HepG2 (cell line): ENCODE measurements at regions not wholly inside any gene's neighbourhood (a gene's known extent, or its start where the extent isn't known, plus 50 kb on each side); places are given as distances from the start of the nearest gene placed in this dataset.

Experiments used
- JUND ChIP-seq: sonication (generic); formaldehyde crosslinking; IDR thresholded peaks from 2 replicates; pipeline ENCODE4 v1.8.0; 2022; ENCODE audit warnings: mild to moderate bottlenecking, missing genetic modification reagents
- SCMH1 ChIP-seq: sonication (generic); formaldehyde crosslinking; IDR thresholded peaks from 2 replicates; pipeline ENCODE4 v1.9.0; 2021; ENCODE audit warnings: missing genetic modification reagents, mild to moderate bottlenecking, borderline replicate concordance
- SRF ChIP-seq: IDR thresholded peaks from 2 replicates; pipeline ENCODE4 v1.6.1; 2011; ENCODE audit warnings: mild to moderate bottlenecking, low read depth, low read length, moderate library complexity
- TGIF2 ChIP-seq: IDR thresholded peaks from 2 replicates; pipeline ENCODE4 v1.6.1; 2016; ENCODE audit warnings: control low read depth, missing compliant biosample characterization
- ZNF607 ChIP-seq: sonication (generic); formaldehyde crosslinking; IDR thresholded peaks from 2 replicates; pipeline ENCODE4 v1.5.1; 2020; ENCODE audit warnings: missing genetic modification reagents, mild to moderate bottlenecking, borderline replicate concordance
- TF ChIP-seq, protein P1 (sequence below): sonication (generic); formaldehyde crosslinking; IDR thresholded peaks from 2 replicates; pipeline ENCODE4 v1.5.0; 2020; ENCODE audit warnings: mild to moderate bottlenecking, missing genetic modification reagents, moderate library complexity
- TF ChIP-seq, protein P2 (sequence below): sonication (generic); formaldehyde crosslinking; IDR thresholded peaks from 2 replicates; pipeline ENCODE4 v1.8.1; 2023; ENCODE audit warnings: mild to moderate bottlenecking, missing genetic modification reagents
- TF ChIP-seq, protein P3 (sequence below): sonication (generic); formaldehyde crosslinking; IDR thresholded peaks from 2 replicates; pipeline ENCODE4 v1.4.0; 2020; ENCODE audit warnings: missing genetic modification reagents, borderline replicate concordance

DNA sequence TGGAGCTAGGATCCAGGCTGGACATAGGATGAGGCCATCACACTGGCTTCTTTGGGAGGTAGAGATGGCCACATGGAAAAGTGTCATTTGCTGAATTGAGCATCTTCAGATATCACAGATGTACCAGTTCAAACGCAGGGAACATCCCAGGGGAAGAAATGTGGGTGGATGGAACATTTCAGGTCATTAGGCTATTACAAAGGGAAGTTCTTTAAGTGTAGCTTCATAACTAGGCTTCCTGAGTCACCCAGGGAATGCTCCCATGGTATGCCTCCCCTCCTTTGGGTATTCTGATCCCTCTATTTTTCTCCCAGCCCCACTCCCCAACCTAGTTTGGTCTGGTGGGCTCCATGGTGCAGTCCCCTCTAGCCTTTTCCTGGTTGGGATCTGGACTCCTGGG, 69.8 kb upstream of the IRX3 start:
- TF ChIP-seq SCMH1 (CRISPR knock-in tag) (no peak), SRF (no peak), JUND (CRISPR knock-in tag) (no peak), ZNF607 (CRISPR knock-in tag) (no peak), TGIF2 (CRISPR knock-in tag) (no peak)
- TF ChIP-seq, protein P1, sequence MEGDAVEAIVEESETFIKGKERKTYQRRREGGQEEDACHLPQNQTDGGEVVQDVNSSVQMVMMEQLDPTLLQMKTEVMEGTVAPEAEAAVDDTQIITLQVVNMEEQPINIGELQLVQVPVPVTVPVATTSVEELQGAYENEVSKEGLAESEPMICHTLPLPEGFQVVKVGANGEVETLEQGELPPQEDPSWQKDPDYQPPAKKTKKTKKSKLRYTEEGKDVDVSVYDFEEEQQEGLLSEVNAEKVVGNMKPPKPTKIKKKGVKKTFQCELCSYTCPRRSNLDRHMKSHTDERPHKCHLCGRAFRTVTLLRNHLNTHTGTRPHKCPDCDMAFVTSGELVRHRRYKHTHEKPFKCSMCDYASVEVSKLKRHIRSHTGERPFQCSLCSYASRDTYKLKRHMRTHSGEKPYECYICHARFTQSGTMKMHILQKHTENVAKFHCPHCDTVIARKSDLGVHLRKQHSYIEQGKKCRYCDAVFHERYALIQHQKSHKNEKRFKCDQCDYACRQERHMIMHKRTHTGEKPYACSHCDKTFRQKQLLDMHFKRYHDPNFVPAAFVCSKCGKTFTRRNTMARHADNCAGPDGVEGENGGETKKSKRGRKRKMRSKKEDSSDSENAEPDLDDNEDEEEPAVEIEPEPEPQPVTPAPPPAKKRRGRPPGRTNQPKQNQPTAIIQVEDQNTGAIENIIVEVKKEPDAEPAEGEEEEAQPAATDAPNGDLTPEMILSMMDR (CRISPR knock-in tag), result no peak
- TF ChIP-seq, protein P2, sequence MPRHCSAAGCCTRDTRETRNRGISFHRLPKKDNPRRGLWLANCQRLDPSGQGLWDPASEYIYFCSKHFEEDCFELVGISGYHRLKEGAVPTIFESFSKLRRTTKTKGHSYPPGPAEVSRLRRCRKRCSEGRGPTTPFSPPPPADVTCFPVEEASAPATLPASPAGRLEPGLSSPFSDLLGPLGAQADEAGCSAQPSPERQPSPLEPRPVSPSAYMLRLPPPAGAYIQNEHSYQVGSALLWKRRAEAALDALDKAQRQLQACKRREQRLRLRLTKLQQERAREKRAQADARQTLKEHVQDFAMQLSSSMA, result no peak
- TF ChIP-seq, protein P3, sequence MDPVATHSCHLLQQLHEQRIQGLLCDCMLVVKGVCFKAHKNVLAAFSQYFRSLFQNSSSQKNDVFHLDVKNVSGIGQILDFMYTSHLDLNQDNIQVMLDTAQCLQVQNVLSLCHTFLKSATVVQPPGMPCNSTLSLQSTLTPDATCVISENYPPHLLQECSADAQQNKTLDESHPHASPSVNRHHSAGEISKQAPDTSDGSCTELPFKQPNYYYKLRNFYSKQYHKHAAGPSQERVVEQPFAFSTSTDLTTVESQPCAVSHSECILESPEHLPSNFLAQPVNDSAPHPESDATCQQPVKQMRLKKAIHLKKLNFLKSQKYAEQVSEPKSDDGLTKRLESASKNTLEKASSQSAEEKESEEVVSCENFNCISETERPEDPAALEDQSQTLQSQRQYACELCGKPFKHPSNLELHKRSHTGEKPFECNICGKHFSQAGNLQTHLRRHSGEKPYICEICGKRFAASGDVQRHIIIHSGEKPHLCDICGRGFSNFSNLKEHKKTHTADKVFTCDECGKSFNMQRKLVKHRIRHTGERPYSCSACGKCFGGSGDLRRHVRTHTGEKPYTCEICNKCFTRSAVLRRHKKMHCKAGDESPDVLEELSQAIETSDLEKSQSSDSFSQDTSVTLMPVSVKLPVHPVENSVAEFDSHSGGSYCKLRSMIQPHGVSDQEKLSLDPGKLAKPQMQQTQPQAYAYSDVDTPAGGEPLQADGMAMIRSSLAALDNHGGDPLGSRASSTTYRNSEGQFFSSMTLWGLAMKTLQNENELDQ (CRISPR knock-in tag), result no peak
